Peyer's patch (tissue), 4 donors: ENCODE measurements at regions not wholly inside any gene's neighbourhood (a gene's known extent, or its start where the extent isn't known, plus 50 kb on each side); places are given as distances from the start of the nearest gene placed in this dataset.
"Not testable (repeated sequence)": the region's sequence is repeated elsewhere in the genome, so short reads cannot be mapped to it uniquely, and the experiment has no call there.

ENCODE experiments used
- CTCF ChIP-seq, 6 experiments: fragments of 450-650 bp in 4 of 6; fragments of 200-600 bp in 2 of 6; sonication (generic) in 1 of 6; IDR thresholded peaks; one replicate each; pipeline ENCODE4 v1.5.1; 2017 to 2019; ENCODE audit warnings: antibody characterized with exemption in 6 of 6, mild to moderate bottlenecking in 3 of 6, moderate library complexity in 1 of 6
- POLR2A ChIP-seq, 2 donors: fragments of 450-650 bp; IDR thresholded peaks; one replicate each; pipeline ENCODE4 v1.5.1; 2017; ENCODE audit warnings: antibody characterized with exemption in 2 of 2, mild to moderate bottlenecking in 2 of 2, moderate library complexity in 2 of 2

- TF ChIP-seq POLR2A, CTCF (IDR thresholded peaks at IDR 0.05): not testable (repeated sequence)
Observed at GRCh38 chr16:33933039-33933438, 473.6 kb downstream of the TP53TG3F start.
